Activated CD8-positive, alpha-beta memory T cell treated with anti-CD3 and anti-CD28 coated beads, Interleukin-2, amount 50 U/mL, for 1 hour (primary cell): ENCODE measurements at regions not wholly inside any gene's neighbourhood (a gene's known extent, or its start where the extent isn't known, plus 50 kb on each side); places are given as distances from the start of the nearest gene placed in this dataset.

Experiments used
- DNase-seq: peaks from one replicate; pipeline ENCODE4 v3.0.0-alpha.2; 2020; ENCODE audit errors: extremely low read depth

DNA sequence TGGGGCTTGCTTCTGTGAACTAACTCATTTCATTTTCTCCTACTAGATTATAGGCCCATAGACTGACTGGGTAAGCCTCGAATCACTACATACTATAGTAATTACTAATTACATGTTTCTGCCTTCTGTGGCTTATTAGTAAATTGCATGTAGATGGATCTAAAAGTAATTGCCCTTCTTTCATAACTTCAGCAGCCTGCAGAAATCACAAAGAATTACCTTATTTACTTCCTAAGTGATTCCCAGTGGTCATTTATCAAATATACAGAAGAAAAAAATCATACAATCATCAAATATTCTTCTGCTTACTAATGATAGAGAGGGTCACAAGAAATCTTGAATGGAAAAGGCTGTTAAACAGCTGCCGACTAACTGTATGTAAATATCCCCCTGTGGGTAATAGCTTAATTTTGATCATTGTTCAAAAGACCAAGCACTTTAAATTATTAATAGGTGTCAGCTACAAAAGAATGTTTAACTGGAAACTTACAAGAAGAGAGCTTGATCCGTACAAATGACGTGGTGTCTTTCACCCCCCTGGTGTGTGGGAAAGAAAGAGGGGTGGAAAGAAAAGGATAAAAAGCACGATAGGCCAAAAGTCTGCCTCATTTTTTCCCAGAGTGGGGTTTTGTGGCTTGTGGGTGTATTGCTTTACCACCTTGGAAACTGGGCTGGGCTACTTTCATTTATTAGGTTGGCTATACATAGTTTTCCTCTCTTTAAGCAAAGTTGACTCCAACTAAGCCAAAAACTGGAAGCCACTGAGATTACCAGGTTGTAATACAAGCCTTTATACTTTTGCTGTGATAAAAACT is 361.8 kb upstream of the ZMIZ1 start:
- DNase-seq = no peak

DNA sequence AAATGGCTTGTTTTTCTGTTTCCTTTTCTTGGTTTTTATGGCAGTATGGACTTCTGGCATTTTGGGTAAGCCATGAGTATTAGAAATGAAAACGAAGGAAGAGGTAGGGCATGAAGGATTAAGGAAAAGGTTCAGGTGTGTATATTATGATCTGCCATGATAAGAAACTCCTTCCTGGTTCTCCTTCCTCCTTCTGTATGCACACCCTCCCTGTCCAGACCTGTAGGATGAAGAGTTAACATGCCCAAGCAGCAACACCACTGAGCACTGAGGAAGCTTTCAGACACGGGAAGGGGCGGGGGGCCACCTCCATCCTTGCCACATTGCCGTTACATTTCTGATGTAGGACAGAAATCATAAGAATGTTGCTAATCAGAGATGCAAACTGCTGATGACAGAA is 361.0 kb upstream of the ZMIZ1 start:
- DNase-seq = no peak

DNA sequence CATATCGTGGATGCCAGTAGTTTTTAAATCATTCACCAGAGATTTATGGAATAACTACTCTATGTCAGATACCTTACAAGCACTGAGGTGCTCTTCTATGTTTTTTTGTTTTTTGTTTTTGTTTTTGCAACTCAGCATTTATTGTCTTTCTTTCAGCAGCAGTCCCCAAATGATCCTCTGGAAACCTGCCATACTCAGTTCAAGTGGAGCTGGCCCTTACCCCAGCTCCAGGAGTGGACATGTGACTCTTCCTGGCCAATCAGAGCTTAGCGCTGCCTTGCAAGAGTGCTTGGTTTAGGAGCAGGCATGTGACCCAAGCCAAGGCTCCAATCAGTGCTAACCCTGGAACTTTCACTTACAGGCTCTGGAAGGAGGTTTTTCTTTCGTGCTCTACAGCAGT is 356.6 kb upstream of the ZMIZ1 start:
- no peak for DNase-seq

DNA sequence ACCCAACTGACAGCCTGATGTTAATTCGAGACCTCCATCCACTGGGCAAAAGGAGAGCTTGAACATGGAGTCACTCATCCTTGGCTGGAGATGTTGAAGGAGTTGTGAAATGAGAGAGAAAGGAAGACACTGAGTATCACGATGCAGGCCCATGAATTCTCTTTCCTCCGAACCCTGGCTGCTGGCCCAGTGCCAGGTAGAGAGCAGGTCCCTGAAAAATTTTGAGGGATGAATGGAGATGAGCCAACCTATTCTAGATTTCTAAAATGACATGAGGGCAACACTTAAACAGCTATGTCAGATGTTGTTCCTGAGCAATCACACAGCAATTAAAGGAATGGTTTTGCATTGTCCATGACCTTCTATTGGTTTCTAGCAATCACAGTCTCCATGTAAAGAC is 355.1 kb upstream of the ZMIZ1 start:
- DNase-seq = no peak

DNA sequence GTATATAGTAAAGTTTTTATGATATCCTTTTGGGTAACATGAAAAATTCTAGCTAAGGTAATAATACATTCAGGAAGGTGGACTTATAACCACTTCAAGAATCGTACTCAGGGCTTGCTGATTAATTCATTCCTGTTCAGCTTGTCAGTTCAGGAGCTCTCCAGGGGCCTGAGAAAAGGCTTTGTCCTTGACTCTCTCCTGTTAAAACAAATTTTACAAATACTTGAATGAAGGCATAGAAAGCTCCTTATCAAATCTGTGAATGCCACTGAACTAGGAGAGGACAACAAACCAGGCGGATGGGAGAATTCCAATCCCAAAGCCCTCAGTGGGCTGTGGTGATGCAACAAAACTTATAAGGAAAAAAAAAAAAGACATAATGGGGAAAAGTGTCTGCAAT is 354.5 kb upstream of the ZMIZ1 start:
- DNase-seq = no peak

DNA sequence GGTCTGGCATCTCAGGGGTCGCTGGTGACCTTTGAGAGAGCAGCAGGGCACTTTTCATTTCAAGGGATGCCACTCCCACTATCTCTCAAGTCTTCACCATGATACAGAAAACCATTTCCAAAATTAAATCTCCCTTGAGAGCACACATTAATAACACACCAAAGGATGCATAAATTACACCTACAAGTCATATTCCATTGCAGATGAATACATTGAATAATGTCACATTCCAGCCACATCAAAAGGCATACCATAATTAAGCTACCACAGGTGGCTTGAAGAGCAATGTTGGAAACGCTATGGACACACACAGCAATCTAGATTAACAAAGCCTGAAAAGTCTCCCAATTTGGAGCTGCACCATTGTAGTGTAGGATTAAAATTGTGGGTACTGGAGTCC is 353.3 kb upstream of the ZMIZ1 start:
- no peak for DNase-seq

DNA sequence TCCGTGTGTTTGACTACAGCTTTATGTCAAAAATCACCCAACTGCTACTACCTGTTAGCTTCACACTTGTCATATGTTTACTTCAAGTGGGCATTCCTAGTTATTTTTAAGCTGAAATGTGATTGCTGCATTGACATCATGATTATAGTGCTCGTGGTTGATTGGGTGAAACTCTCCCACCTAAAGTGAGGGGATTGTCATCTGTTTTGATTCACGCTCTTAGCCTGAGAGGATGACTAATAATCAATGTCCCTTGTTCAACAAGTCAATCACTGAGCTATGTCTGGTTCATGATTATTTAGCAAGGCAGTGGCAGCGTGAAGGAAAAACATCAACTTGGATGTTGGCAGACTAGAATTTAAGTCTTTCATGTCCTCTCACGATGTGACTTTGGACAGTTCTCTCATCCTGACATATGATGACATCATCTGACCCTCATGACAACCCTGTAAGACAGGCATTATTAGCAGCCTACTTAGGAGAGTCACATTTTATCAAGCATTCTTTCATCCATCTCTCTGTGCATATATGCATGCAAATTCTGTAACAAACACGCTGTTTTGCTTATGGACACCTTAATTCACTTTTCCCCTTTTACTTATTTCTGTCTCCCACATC is 352.6 kb upstream of the ZMIZ1 start:
- DNase-seq = no peak

DNA sequence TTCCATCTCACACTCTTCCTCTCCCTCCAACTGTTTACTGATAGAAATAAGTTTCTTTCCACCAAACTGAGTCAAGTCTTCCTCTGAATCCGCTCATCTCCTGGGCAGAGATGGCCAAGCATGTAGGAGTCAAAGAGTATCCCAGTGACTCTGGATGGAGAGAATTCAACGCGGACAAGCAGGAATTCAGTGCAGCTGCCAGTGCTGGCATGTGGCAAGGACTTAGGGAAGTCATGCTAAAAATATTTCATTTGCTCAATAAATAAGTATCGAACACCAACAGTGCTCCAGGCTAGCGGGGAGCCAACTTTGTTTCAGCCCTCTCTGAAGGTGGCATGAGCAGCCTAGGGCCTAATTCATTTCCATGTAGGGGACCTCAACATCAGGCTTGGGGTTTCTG is 351.6 kb upstream of the ZMIZ1 start:
- DNase-seq = no peak

DNA sequence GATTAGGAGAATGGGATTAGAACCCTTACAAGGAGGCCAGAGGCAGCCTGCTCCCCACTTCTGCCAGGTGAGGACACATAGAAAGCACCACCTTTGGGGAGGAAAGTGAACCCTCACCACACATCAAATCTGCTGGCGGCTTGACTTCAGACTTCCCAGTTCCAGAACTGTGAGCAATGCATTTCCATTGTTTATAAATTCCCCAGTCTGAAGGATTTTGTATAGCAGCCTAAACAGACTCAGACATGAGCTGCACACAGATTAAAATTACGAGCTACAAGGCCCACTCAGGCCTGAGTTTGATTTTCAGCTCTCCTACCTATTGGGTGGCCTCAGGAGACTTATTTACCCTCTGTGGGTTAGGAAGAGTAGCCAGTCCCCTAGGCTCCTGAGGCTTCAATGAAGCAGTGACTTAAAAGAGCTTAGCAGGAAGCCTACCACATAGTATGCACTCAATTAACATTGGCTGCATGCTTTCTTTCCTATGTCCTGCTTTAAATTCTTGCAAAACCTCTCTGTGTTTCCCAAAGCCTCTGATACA is 350.7 kb upstream of the ZMIZ1 start:
- DNase-seq = no peak

DNA sequence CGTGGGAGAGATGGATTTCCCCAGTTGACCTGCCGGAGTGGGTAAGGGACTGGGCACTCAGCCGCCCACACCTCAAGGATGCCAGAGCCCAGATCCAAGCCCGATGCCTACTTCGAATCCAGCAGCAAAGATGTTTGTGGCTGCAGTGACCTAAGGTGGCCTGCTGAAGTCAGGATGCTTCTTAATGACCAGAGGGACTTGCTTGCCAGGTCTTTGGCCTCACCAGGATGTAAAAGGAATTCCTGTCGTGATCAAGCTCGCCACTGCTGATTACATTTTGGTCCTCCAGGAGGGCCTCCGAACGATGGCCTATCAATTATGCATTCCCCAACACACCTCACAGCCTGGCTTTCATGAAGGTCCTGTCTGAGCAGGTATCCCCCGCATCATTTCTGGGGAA is 349.5 kb upstream of the ZMIZ1 start:
- DNase-seq = no peak

DNA sequence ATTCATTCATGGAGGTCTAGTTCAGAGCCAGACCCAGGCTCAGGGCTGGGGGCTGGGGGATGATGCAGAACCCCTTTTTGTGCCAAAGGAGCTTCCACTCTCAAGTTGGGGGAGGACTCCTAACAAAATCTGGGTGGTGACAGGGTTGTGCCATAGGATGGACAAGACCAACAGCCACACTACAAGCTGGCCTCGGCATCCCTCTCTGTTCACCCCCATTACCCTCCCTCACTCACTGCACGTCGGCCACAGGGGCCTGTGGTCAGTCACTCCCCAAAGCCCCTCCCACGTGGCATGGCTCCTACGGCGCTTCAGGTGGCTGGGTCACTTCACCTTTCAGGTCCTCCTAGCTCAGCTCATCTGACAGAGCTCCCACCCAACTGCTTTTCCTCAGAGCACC is 348.7 kb upstream of the ZMIZ1 start:
- no peak for DNase-seq

DNA sequence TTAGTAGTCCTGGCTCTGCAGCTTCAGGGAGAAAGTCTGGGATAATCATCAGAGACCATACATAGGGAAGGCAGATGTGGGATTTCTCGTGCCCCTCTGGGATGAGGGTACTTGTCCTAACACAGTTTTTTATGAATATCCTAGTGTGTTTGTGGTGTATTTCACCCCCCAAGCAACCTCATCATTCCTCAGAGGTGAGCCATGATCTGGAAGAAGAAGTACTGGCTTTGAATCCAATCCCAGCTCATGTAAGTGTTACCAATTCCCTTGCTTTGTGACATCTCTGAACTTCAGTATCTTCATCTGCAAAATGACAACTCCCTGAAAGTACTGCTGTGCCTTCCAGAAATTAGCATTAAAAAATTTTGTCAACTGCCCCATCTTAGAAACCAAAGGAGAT is 347.5 kb upstream of the ZMIZ1 start:
- DNase-seq = no peak

DNA sequence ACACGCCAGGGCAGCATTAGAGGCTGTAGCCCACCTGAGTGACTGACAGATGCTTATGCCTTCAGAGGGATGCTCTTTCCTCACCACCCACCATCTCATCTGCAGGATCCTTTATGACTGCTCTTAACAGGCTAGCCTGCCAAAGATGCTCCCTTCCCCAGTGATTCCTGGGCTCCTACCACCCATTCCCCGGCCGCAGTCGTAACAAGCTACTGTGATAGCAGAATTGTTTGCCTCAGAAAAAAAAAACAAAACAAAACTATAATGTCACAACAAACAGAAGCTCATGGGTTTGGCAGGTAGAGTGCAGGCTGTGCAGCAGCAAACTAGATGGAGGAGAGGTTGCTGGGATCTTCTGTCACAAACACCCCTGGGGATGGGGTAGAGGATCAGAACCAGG is 343.9 kb upstream of the ZMIZ1 start:
- DNase-seq = no peak

DNA sequence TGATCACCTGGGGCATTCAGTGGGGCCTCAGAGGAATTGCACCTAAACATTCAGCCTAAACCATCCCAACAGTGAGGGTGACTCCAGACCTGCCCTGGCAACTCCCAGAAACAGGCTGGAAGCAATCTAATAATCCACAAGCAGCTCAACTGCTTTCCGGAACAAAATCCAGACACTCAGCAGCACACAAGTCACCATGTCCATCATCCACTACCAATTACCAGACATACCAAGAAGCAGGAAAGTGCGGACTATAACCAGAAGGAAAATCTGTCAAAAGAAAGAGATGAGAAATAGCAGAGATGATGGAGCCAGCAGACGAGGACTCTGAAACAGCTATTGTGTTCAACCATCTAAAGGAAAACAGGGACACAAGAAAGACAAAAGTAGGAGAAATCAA is 342.6 kb upstream of the ZMIZ1 start:
- no peak for DNase-seq

DNA sequence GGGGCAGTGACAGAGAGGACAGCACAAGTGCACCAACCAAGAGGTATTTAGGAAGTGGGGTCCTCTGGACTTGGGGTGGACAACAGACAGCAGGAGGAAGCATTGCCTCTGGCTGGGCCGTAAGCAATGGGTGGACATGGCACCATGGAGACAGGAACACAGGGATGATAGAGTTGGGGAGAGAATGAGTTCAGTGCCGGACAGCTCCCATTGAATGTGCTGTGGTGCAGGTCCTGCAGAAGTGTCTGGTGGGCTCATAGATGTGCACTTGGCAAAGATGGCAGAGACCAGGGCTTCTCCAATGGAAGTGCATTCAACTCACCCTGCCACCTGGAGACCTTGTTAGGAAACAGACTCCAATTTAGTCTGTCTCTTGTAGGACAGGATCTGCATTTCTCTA is 341.5 kb upstream of the ZMIZ1 start:
- DNase-seq = no peak

DNA sequence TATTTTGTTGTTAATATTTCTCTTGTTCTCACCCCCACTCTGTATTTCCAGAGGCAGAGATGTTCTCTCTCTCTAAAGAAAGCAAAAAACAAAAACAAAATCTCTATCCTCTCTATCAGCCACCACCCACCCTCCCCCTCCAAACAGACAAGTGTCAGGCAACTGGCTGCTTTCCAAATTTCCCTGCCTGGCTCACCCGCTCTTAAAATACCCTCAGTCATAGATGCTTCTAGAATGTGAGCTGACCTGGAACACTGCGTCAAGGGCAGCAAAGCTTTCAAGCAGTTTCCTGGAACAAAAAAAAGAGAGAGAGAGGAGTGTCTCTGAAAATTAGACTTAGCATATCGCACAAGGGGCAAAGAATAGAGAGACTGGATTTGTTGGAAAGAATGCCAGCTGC is 341.0 kb upstream of the ZMIZ1 start:
- DNase-seq = no peak

DNA sequence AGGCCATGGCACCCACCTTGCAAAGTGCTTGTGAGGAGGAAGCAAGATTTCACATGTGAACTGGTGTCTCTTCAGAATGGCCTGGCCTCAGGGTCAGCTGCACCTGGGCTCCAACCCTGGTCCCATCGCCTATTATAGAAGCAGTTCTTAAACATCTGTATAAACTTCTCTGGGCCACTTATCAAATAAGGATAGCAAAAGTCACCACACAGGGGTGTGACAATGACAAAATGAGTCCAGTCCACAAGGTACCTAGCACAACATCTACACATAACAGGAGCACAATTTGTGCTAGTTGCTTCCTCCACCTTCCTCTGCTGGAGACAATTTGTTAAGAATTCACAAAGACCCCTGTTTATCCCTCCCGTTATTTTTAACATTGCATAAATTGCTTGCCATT is 340.6 kb upstream of the ZMIZ1 start:
- no peak for DNase-seq

DNA sequence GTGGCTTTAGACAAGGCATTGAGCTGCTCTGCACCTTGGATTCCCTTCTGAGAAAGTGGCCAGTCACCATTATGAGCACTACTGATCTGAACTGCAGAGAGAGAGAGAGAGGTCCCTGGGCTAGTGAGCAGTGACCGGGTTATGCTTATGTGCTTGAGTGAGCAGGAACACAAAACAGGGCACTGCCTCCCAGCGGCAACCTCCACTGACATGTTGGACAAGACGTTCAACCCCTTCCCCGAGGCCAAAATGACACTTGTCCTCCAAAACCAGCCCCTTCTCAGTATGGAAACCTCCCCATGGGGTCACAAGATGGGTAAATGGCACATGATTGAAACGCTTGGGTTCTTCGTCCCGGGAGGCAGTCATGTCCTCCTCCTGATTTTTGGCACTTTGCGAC is 339.4 kb upstream of the ZMIZ1 start:
- no peak for DNase-seq

DNA sequence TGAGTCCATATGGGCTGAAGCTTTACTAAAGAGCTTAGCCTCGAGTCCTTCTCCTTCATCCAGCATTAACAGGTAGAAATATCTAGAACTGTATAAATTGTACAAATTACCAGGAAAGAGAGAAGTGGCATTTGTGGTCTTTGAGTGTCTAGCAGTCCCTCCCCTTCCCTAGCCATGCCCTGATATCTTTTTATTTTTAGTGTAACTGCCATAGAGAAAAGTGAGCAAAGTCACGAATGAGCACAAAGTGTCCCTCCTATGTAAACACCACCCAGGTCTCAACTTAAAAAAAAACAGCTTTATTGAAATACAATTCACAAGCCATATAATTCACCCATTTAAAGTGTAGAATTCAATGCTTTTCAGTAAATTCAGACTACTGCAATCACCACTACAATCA is 339.0 kb upstream of the ZMIZ1 start:
- DNase-seq = no peak

DNA sequence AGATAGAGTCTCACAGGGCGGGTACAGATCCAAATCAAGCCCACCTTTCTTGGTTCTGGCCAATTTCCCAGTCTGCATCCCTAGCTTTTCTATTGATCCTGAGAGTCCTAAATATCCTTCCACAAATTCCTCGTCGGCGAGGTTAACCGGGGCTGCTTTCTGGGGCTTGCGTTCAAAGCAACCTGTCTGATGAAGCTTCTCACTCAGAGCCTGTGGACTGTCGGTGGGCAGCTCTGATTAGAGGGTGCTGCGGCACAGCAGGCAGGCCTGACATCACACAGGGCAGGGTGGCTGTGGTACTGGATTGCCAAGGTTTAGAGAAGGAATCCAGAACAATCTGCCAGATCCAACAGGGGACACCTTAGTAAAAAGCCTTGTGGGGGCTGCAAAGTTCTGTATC is 338.0 kb upstream of the ZMIZ1 start:
- no peak for DNase-seq

DNA sequence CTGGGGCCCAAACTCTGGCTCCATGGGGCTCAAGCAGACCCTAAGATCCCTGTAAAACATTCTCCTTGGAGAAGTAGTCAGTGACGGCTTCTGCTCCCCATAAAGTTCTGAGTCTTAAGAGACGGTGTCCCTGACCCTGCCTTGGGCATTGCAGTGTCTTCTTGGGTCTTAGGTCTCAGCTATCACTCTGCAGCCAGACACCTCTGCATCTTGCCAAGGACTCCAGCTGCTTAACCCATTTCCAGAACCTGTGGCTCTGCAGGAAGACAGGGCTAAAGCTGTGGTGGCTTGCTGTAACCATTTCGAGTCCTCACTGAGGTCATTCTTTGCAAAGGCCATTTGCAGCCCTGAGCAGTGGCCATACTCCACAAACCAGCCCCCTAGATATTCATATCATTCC is 337.1 kb upstream of the ZMIZ1 start:
- no peak for DNase-seq

DNA sequence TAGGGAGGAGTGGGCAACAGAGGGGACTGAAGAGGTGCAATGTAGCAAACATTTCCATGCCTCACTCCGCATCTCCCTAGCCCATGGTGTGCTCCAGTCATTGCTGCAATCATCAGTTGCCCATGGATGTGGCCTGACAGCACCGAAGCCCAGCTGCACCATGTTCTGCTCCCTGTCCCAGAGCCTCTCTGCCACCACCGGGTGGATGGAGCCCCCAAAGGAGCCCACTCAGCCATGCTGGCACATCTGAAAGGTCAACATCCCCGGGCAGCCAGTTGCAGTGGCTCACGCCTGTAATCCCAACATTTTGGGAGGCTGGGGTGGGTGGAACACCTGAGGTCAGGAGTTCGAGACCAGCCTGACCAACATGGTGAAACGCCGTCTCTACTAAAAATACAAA is 336.4 kb upstream of the ZMIZ1 start:
- DNase-seq = no peak

DNA sequence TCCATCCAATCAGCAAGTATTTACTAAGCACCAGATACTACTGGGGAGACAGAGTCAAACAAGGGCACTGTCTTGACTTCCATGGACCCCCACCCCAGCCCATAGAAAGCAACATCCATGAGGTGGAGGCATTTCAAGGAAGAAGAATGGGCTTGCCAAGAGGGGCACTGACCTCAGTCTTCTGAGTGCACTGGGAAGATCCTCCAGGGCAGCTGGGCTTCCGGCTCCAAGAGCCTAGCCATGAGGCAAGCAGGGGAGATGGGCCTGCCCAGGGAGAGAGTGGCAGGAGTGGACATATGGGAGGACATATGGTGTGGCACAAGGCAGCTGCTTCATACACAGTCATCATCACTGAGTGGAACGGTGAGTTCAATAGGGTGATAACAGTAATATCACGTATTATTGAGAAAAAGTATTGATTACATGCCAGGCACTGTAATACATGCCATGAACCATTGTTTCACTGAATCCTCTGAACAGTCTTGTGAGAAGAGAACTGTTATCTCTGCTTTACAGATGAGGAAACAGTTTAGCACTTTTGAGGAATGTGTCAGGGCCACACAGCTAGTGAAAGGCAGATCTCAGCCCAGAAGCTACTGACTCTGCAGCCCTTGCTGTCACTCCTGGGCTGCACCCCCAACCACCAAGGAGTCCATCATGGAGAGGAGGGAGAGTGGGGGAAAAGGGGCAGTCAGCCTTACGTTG is 331.7 kb upstream of the ZMIZ1 start:
- DNase-seq = no peak
